Lung (tissue), 11 donors: ENCODE measurements at regions not wholly inside any gene's neighbourhood (a gene's known extent, or its start where the extent isn't known, plus 50 kb on each side); places are given as distances from the start of the nearest gene placed in this dataset.

Experiments
- ATAC-seq: fragments of 200-7000 bp; cut with Tn5 transposase; one replicate; pipeline ENCODE4 v1.9.1; 2020; ENCODE audit warnings: moderate number of reproducible peaks; ENCODE audit not compliant: insufficient read depth, low FRiP score
- DNase-seq, 3 donors: peaks; one replicate each; pipeline ENCODE4 v3.0.0-alpha.2; 2013 to 2017
- H3K27ac ChIP-seq, 2 donors: one replicate each; pipeline ENCODE4 v1.5.1; 2013; ENCODE audit warnings: mild to moderate bottlenecking in 2 of 2, moderate library complexity in 2 of 2, control low read depth in 1 of 2, inconsistent platforms in 1 of 2, low read depth in 1 of 2, low read length in 1 of 2
- H3K27me3 ChIP-seq, 3 donors: one replicate each; pipeline ENCODE4 v1.5.1; 2013; ENCODE audit warnings: low read length in 2 of 3; ENCODE audit not compliant: control insufficient read depth in 3 of 3, insufficient read depth in 3 of 3
- H3K36me3 ChIP-seq, 4 donors: one replicate each; pipeline ENCODE4 v1.5.1; 2013; ENCODE audit warnings: low read length in 4 of 4, mild to moderate bottlenecking in 1 of 4, moderate library complexity in 1 of 4; ENCODE audit not compliant: control insufficient read depth in 4 of 4, insufficient read depth in 4 of 4
- H3K4me1 ChIP-seq, 5 donors: one replicate each; pipeline ENCODE4 v1.5.1; 2013; ENCODE audit warnings: low read length in 5 of 5, mild to moderate bottlenecking in 2 of 5, moderate library complexity in 1 of 5; ENCODE audit not compliant: control insufficient read depth in 5 of 5, insufficient read depth in 5 of 5
- H3K4me3 ChIP-seq: one replicate; pipeline ENCODE4 v1.5.1; 2013; ENCODE audit warnings: mild to moderate bottlenecking, control low read depth, moderate library complexity
- H3K9ac ChIP-seq, 2 donors: one replicate each; pipeline ENCODE4 v1.5.1; 2013; ENCODE audit warnings: low read length in 2 of 2, control low read depth in 1 of 2; ENCODE audit not compliant: insufficient read depth in 1 of 2
- H3K9me3 ChIP-seq, 4 donors: one replicate each; pipeline ENCODE4 v1.5.1; 2013; ENCODE audit warnings: low read length in 3 of 4, mild to moderate bottlenecking in 1 of 4, moderate library complexity in 1 of 4; ENCODE audit not compliant: control insufficient read depth in 4 of 4, insufficient read depth in 3 of 4
- CTCF ChIP-seq: IDR thresholded peaks from 2 replicates; pipeline ENCODE4 v1.5.1; 2012; ENCODE audit warnings: mild to moderate bottlenecking; ENCODE audit errors: control extremely low read depth, extremely low read depth
- WGBS, 2 donors: extraction: QIAGEN DNeasy Blood & Tissue Kit; methylation state at CpG; one replicate each; pipeline ENCODE4 v1.1.7; 2013; 5-methylcytosine and 5-hydroxymethylcytosine counted together
- donor health status: control.
- donor health status: control.
- donor health status: Bipolar disorder and iron deficiency.
- donor health status: healthy.
- donor health status: DM: yes; HTN: yes; CAD: no.

GRCh38 chr7:25906003-25906402 lies 246.0 kb upstream of the NFE2L3 start:
- TF ChIP-seq CTCF, result no peak
- Histone ChIP-seq H3K4me3 (no peak overlapping the region), H3K27ac (no peak overlapping the region), H3K9me3 (no peaks in the 10 kb centered on the region), H3K4me1 (peaks cover 0 to 3% (median 0%) of the 10 kb centered on the region in 5 donors), H3K36me3 (no peaks in the 10 kb centered on the region), H3K9ac (no peak overlapping the region), H3K27me3 (no peaks in the 10 kb centered on the region)
- ATAC-seq (no peak), DNase-seq (no peak)
- WGBS, 2 donors, result 68 to 86% methylated on average over 3 of the region's 3 CpGs

- H3K9me3 ChIP-seq, result no peaks in the 10 kb centered on the region
- DNase-seq (no peak), ATAC-seq (no peak)
- no peak overlapping the region for H3K27ac ChIP-seq
- no peak for TF ChIP-seq CTCF
- no peaks in the 10 kb centered on the region for H3K4me1 ChIP-seq
- 94 to 95% methylated on average over 5 of the region's 5 CpGs for WGBS, 2 donors
- no peak overlapping the region for H3K4me3 ChIP-seq
- H3K36me3 ChIP-seq, result no peaks in the 10 kb centered on the region
- H3K27me3 ChIP-seq, result no peaks in the 10 kb centered on the region
- H3K9ac ChIP-seq, result no peak overlapping the region
Observed at GRCh38 chr7:25906760-25907159, 245.2 kb upstream of the NFE2L3 start.

GRCh38 chr7:25907214-25907613 lies 244.8 kb upstream of the NFE2L3 start:
- no peaks in the 10 kb centered on the region for H3K4me1 ChIP-seq
- H3K27ac ChIP-seq, result no peak overlapping the region
- no peaks in the 10 kb centered on the region for H3K9me3 ChIP-seq
- no peaks in the 10 kb centered on the region for H3K27me3 ChIP-seq
- H3K4me3 ChIP-seq, result no peak overlapping the region
- H3K36me3 ChIP-seq, result no peaks in the 10 kb centered on the region
- TF ChIP-seq CTCF, result no peak
- DNase-seq (no peak), ATAC-seq (no peak)
- no peak overlapping the region for H3K9ac ChIP-seq
- 92 to 95% methylated on average over 7 of the region's 7 CpGs for WGBS, 2 donors

GRCh38 chr7:25907731-25908130 lies 244.3 kb upstream of the NFE2L3 start:
- Histone ChIP-seq H3K27me3 (no peaks in the 10 kb centered on the region), H3K9ac (no peak overlapping the region), H3K9me3 (no peaks in the 10 kb centered on the region), H3K4me1 (no peaks in the 10 kb centered on the region), H3K4me3 (no peak overlapping the region), H3K27ac (no peak overlapping the region), H3K36me3 (no peaks in the 10 kb centered on the region)
- no peak for TF ChIP-seq CTCF
- DNase-seq, result no peak
- 96 to 97% methylated on average over 5 of the region's 5 CpGs for WGBS, 2 donors
- no peak for ATAC-seq
